Loucy (cell line): ENCODE measurements at regions not wholly inside any gene's neighbourhood (a gene's known extent, or its start where the extent isn't known, plus 50 kb on each side); places are given as distances from the start of the nearest gene placed in this dataset.

Source experiments
- H2AFZ ChIP-seq: fragments of 200-600 bp; sonication (generic); 2 replicates; pipeline ENCODE4 v1.6.0; 2016; ENCODE audit warnings: antibody characterized with exemption, mild to moderate bottlenecking, low read length, moderate library complexity
- H3F3A ChIP-seq: fragments of 200-600 bp; 2 replicates; pipeline ENCODE4 v1.6.0; 2016; ENCODE audit warnings: antibody characterized with exemption, low read depth, mild to moderate bottlenecking
- H3K27me3 ChIP-seq: fragments of 200-600 bp; sonication (generic); 2 replicates; pipeline ENCODE4 v1.6.1; 2014; ENCODE audit warnings: low read length, mild to moderate bottlenecking; ENCODE audit not compliant: insufficient read depth, poor library complexity, severe bottlenecking
- H3K36me3 ChIP-seq: fragments of 200-600 bp; sonication (generic); 2 replicates; pipeline ENCODE4 v1.6.1; 2016; ENCODE audit warnings: low read length; ENCODE audit not compliant: insufficient read depth
- H3K4me1 ChIP-seq: fragments of 200-600 bp; sonication (generic); 2 replicates; pipeline ENCODE4 v1.5.1; 2014; ENCODE audit warnings: low read length, mild to moderate bottlenecking; ENCODE audit not compliant: insufficient read depth, poor library complexity, severe bottlenecking
- H3K4me2 ChIP-seq: fragments of 200-600 bp; sonication (generic); 2 replicates; pipeline ENCODE4 v1.6.0; 2014; ENCODE audit warnings: antibody characterized with exemption, low read length, low read depth, mild to moderate bottlenecking; ENCODE audit not compliant: poor library complexity, severe bottlenecking
- H3K4me3 ChIP-seq: fragments of 200-600 bp; sonication (generic); 2 replicates; pipeline ENCODE4 v1.5.1; 2014; ENCODE audit warnings: low read length, mild to moderate bottlenecking, mixed read lengths; ENCODE audit not compliant: poor library complexity, severe bottlenecking
- H3K79me2 ChIP-seq: fragments of 200-600 bp; sonication (generic); 2 replicates; pipeline ENCODE4 v1.6.1; 2014; ENCODE audit warnings: low read length; ENCODE audit not compliant: insufficient read depth
- H3K9ac ChIP-seq: fragments of 200-600 bp; sonication (generic); 2 replicates; pipeline ENCODE4 v1.6.0; 2014; ENCODE audit warnings: mild to moderate bottlenecking, low read depth, low read length, moderate library complexity; ENCODE audit not compliant: poor library complexity, severe bottlenecking
- H3K9me2 ChIP-seq: fragments of 200-600 bp; sonication (generic); replicated peaks from 2 replicates; pipeline ENCODE4 v1.6.1; 2016; ENCODE audit warnings: low read depth, low read length, mixed read lengths
- H3K9me3 ChIP-seq: fragments of 200-600 bp; sonication (generic); 2 replicates; pipeline ENCODE4 v1.6.1; 2014; ENCODE audit warnings: mild to moderate bottlenecking, antibody characterized with exemption, low read length, low read depth; ENCODE audit not compliant: insufficient read depth
- H4K20me1 ChIP-seq: fragments of 200-600 bp; sonication (generic); 2 replicates; pipeline ENCODE4 v1.6.0; 2014; ENCODE audit warnings: antibody characterized with exemption, low read length, mild to moderate bottlenecking; ENCODE audit not compliant: insufficient read depth, poor library complexity, severe bottlenecking
- CTCF ChIP-seq: fragments of 200-600 bp; sonication (generic); conservative IDR thresholded peaks from 2 replicates; pipeline ENCODE4 v1.5.1; 2014; ENCODE audit warnings: mild to moderate bottlenecking, antibody characterized with exemption, low read length
- EZH2phosphoT487 ChIP-seq: fragments of 200-600 bp; IDR thresholded peaks from 2 replicates; pipeline ENCODE4 v1.6.1; 2018; ENCODE audit warnings: antibody characterized with exemption, mild to moderate bottlenecking, moderate library complexity, borderline replicate concordance

- Histone ChIP-seq H4K20me1 (no peaks in the 10 kb centered on the region), H3K79me2 (no peaks in the 10 kb centered on the region), H3K9me3 (no peaks in the 10 kb centered on the region), H3K4me1 (no peaks in the 10 kb centered on the region), H3K9me2 (no peaks in the 10 kb centered on the region), H3K27me3 (no peaks in the 10 kb centered on the region), H2AFZ (no peak overlapping the region), H3K4me2 (no peak overlapping the region), H3K36me3 (no peaks in the 10 kb centered on the region), H3K4me3 (no peak overlapping the region), H3K9ac (no peak overlapping the region), H3F3A (no peaks in the 10 kb centered on the region)
- TF ChIP-seq CTCF, result no peak
- no peak for TF ChIP-seq EZH2phosphoT487
These were observed 277.0 kb upstream of the HNRNPA3 start for GRCh38 chr2:176935543-176936102.

- no peaks in the 10 kb centered on the region for H3K9me3 ChIP-seq
- H3K27me3 ChIP-seq, result no peaks in the 10 kb centered on the region
- no peaks in the 10 kb centered on the region for H3K4me1 ChIP-seq
- no peaks in the 10 kb centered on the region for H3K9me2 ChIP-seq
- no peak overlapping the region for H3K4me2 ChIP-seq
- H3K36me3 ChIP-seq, result no peaks in the 10 kb centered on the region
- no peaks in the 10 kb centered on the region for H3K79me2 ChIP-seq
- no peak overlapping the region for H3K9ac ChIP-seq
- H4K20me1 ChIP-seq, result no peaks in the 10 kb centered on the region
- no peaks in the 10 kb centered on the region for H3F3A ChIP-seq
- no peak overlapping the region for H3K4me3 ChIP-seq
- no peak for TF ChIP-seq CTCF
- TF ChIP-seq EZH2phosphoT487, result no peak
- peak overlapping the region; percentile 11 for H2AFZ ChIP-seq
These were observed 276.2 kb upstream of the HNRNPA3 start for GRCh38 chr2:176936410-176936809.

GRCh38 chr2:176944998-176945397, 267.6 kb upstream of the HNRNPA3 start:
- no peak overlapping the region for H3K4me3 ChIP-seq
- H3F3A ChIP-seq, result no peaks in the 10 kb centered on the region
- H3K4me2 ChIP-seq, result no peak overlapping the region
- H2AFZ ChIP-seq, result no peak overlapping the region
- H3K79me2 ChIP-seq, result no peaks in the 10 kb centered on the region
- H3K9ac ChIP-seq, result no peak overlapping the region
- H3K4me1 ChIP-seq, result no peaks in the 10 kb centered on the region
- peaks cover 6% of the 10 kb centered on the region for H3K27me3 ChIP-seq
- H3K9me2 ChIP-seq, result no peaks in the 10 kb centered on the region
- H3K36me3 ChIP-seq, result no peaks in the 10 kb centered on the region
- TF ChIP-seq CTCF, result no peak
- no peak for TF ChIP-seq EZH2phosphoT487
- no peaks in the 10 kb centered on the region for H3K9me3 ChIP-seq
- H4K20me1 ChIP-seq, result no peaks in the 10 kb centered on the region
